ENCODE measurements at regions not wholly inside any gene's neighbourhood (a gene's known extent, or its start where the extent isn't known, plus 50 kb on each side); places are given as distances from the start of the nearest gene placed in this dataset.

DNA sequence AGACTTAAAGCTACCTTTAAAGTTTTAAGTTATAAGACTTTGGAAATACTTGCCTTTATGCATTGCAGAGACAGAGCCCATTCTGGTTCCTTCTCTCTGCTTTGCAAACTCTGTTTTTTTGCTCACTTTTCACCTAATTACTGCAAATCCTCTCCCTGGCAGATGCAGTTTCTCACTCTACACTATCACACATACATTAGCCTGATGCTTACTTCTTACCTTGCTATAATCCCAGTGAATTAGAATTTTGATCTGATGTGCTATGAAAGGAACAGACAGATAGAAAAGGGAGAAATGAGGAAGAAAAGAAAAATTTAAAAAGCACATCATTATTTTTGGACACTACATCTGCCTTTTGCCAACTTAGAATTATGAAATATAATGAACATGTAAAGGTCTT is 489.5 kb upstream of the EDIL3 start (continued):
- TF ChIP-seq EGR1 (IDR thresholded peaks at IDR 0.05; ENCODE audit: borderline replicate concordance, low read depth, low read length) (no peak), SRF (IDR thresholded peaks at IDR 0.05; ENCODE audit: low read depth, low read length) (no peak)

Measured in H1 (cell line).